A673 (cell line): ENCODE measurements at regions not wholly inside any gene's neighbourhood (a gene's known extent, or its start where the extent isn't known, plus 50 kb on each side); places are given as distances from the start of the nearest gene placed in this dataset.

Experiments used
- BruUV-seq: library from RNA; stranded (reverse); fragments of 400-500 nt; replicated peaks from 2 replicates; lab custom pipeline; 2021; lab: Mats Ljungman, UMichigan
- CTCF ChIA-PET: fragments of 300-600 bp; sonication (Branson Sonifier 250); formaldehyde crosslinking; loops from one replicate; lab custom pipeline; 2022; ENCODE audit warnings: antibody characterized with exemption; lab: Charles Lee
- POLR2A ChIA-PET: fragments of 300-600 bp; sonication (Branson Sonifier 250); formaldehyde crosslinking; loops from one replicate; lab custom pipeline; 2022; ENCODE audit warnings: antibody characterized with exemption; ENCODE audit not compliant: low non-redundant PET; lab: Charles Lee
- DNase-seq: peaks from one replicate; pipeline ENCODE4 v3.0.0-alpha.2; 2015; ENCODE audit warnings: low spot score
- H3K27ac ChIP-seq: fragments of 200-600 bp; sonication (generic); 2 replicates; pipeline ENCODE4 v1.5.1; 2016; ENCODE audit warnings: mixed run types, low read depth, mild to moderate bottlenecking, mixed read lengths, antibody characterized with exemption, low read length; ENCODE audit not compliant: poor library complexity, severe bottlenecking
- H3K27me3 ChIP-seq: fragments of 200-600 bp; sonication (generic); replicated peaks from 2 replicates; pipeline ENCODE4 v1.6.1; 2017; ENCODE audit warnings: mixed run types, low read depth, mild to moderate bottlenecking, mixed read lengths, antibody characterized with exemption, low read length; ENCODE audit not compliant: insufficient read depth, poor library complexity
- H3K36me3 ChIP-seq: fragments of 200-600 bp; sonication (generic); 2 replicates; pipeline ENCODE4 v1.6.1; 2016; ENCODE audit warnings: mixed run types, mild to moderate bottlenecking, mixed read lengths, antibody characterized with exemption, low read length; ENCODE audit not compliant: insufficient read depth, poor library complexity, severe bottlenecking
- H3K4me1 ChIP-seq: fragments of 200-600 bp; sonication (generic); 2 replicates; pipeline ENCODE4 v1.6.1; 2017; ENCODE audit warnings: mixed run types, mild to moderate bottlenecking, mixed read lengths, antibody characterized with exemption, low read length; ENCODE audit not compliant: insufficient read depth, poor library complexity, severe bottlenecking
- H3K4me3 ChIP-seq: fragments of 200-600 bp; sonication (generic); 2 replicates; pipeline ENCODE4 v1.5.1; 2016; ENCODE audit warnings: low read depth, mixed run types, mild to moderate bottlenecking, mixed read lengths, low read length; ENCODE audit not compliant: poor library complexity, severe bottlenecking
- H3K9me3 ChIP-seq: fragments of 200-600 bp; sonication (generic); 2 replicates; pipeline ENCODE4 v1.6.1; 2016; ENCODE audit warnings: mixed run types, low read depth, mild to moderate bottlenecking, mixed read lengths, antibody characterized with exemption, low read length; ENCODE audit not compliant: poor library complexity, severe bottlenecking
- EZH2 ChIP-seq: fragments of 200-600 bp; sonication (generic); IDR thresholded peaks from 2 replicates; pipeline ENCODE4 v1.6.1; 2017; ENCODE audit warnings: borderline replicate concordance, low read depth, mild to moderate bottlenecking, mixed read lengths, antibody characterized with exemption, low read length; ENCODE audit not compliant: poor library complexity, severe bottlenecking
- intact Hi-C: fragments of 100-400 bp; cut with micrococcal nuclease; formaldehyde crosslinking; loops from one replicate; pipeline ENCODE4 v1.10.0; 2022; ENCODE audit not compliant: unreplicated experiment
- TF ChIP-seq, protein P1 (sequence below): fragments of 300-800, 200-600 bp; sonication (generic); conservative IDR thresholded peaks from 2 replicates; pipeline ENCODE4 v1.5.1; 2017; ENCODE audit warnings: low read depth, mild to moderate bottlenecking, antibody characterized with exemption, low read length, moderate library complexity, mixed read lengths

DNA sequence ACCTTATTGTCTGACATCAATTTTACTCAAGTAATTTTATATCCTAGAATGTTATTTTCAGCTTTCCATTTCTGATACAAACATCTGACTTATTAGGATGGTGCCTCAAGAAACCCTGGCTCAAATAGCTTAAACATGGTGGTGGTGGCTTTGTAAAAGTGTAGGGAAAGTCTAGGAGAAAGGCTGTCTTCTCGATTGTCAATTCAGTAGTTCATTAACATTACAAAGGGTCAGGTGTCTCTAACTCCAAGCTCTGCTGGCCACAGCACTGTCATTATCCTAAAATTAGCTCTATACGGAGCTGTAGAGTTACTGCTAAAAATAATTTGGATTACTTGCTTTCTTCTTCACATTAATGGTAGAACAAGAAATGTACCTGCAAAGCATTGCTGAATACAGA, 1360.1 kb upstream of the CDH6 start:
- ChIA-PET CTCF (no interaction called here), POLR2A (interaction anchor here (0.6 kb wide), 1 partner anchor 153 kb away, joined by 19 read pairs; no protein-coding TSS in a partner anchor)
- DNase-seq: no peak
- TF ChIP-seq, protein P1, sequence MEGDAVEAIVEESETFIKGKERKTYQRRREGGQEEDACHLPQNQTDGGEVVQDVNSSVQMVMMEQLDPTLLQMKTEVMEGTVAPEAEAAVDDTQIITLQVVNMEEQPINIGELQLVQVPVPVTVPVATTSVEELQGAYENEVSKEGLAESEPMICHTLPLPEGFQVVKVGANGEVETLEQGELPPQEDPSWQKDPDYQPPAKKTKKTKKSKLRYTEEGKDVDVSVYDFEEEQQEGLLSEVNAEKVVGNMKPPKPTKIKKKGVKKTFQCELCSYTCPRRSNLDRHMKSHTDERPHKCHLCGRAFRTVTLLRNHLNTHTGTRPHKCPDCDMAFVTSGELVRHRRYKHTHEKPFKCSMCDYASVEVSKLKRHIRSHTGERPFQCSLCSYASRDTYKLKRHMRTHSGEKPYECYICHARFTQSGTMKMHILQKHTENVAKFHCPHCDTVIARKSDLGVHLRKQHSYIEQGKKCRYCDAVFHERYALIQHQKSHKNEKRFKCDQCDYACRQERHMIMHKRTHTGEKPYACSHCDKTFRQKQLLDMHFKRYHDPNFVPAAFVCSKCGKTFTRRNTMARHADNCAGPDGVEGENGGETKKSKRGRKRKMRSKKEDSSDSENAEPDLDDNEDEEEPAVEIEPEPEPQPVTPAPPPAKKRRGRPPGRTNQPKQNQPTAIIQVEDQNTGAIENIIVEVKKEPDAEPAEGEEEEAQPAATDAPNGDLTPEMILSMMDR: no peak
- no peak for TF ChIP-seq EZH2
- Histone ChIP-seq H3K27me3 (no peaks in the 10 kb centered on the region), H3K27ac (no peak overlapping the region), H3K9me3 (no peaks in the 10 kb centered on the region), H3K4me3 (no peak overlapping the region), H3K4me1 (no peaks in the 10 kb centered on the region), H3K36me3 (no peaks in the 10 kb centered on the region)
- intact Hi-C loops: no loop called here
- no TSS peak for BruUV-seq

DNA sequence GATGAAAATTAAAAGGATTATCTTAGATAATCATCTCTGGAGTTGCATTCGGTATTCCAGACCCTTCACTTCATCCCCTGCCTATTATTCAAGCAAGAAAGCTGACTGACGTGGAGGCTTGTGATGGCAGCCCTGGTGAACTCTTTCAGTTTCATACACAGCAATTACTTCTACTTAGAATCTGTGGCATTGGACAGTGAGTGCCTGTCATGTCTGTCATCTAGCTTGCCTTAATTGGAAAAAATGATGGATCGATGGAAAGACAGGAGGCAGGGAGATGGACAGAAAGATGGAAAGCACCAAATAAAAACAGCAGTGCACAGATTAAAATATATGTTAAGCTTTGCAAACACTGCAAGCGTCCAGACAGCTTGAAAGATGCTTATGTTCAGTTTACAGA, 1371.0 kb upstream of the CDH6 start:
- TF ChIP-seq, protein P1: no peak
- no peak for TF ChIP-seq EZH2
- POLR2A ChIA-PET: no interaction called here
- no peaks in the 10 kb centered on the region for H3K9me3 ChIP-seq
- no peak for DNase-seq
- intact Hi-C loops: no loop called here
- peak overlapping the region; percentile 7 for H3K4me3 ChIP-seq
- peak overlapping the region; percentile 11 for H3K27ac ChIP-seq
- H3K36me3 ChIP-seq: no peaks in the 10 kb centered on the region
- BruUV-seq: no TSS peak
- H3K27me3 ChIP-seq: no peaks in the 10 kb centered on the region
- CTCF ChIA-PET: interaction anchor here (0.6 kb wide), 1 partner anchor 129 kb away, joined by 4 read pairs; no protein-coding TSS in a partner anchor
- peaks cover 8% of the 10 kb centered on the region for H3K4me1 ChIP-seq

DNA sequence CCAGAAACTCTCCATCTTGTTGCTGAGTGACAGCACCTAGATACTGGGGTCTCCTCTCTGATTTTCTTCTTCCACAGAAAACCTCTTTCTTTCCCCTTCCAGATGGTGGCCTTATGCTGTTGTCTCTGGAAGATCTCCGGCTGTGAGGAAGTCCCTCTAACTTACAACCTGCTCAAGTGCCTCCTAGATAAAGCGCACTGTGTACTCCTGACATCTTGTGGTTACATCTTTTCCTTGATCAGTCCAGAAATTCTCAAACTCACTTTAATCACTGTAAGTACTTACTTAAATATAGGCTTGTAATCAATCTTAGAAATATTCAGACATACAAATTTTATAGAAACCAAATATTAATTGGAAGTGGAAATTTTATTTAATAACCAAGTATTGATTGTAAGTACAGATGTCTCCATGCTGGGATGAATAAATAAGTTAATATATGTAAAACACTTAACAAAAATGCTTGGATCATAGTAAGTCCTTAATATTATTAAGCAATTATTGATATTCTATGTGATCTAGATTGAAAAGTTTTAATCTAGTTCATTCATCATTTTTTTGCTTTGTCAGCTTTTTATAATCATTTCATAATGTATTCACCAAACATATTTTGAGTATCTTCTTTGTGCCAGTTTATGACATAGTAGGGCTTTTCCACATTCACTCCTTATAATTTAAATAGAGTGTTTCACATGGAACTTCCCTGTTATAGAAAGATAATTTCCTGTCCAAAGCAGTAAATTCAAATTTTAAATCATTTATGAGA, 1381.4 kb upstream of the CDH6 start:
- ChIA-PET POLR2A (no interaction called here), CTCF (no interaction called here)
- H3K27me3 ChIP-seq: no peaks in the 10 kb centered on the region
- H3K4me1 ChIP-seq: no peaks in the 10 kb centered on the region
- peak; percentile 51 for DNase-seq
- no peaks in the 10 kb centered on the region for H3K9me3 ChIP-seq
- intact Hi-C loops: loop anchor here (5.0 to 10.0 kb wide), 3 partner anchors 447 to 910 kb away; no protein-coding TSS in a partner anchor
- TF ChIP-seq EZH2: no peak
- TF ChIP-seq, protein P1: peak; percentile 42
- no peak overlapping the region for H3K4me3 ChIP-seq
- H3K27ac ChIP-seq: no peak overlapping the region
- no peaks in the 10 kb centered on the region for H3K36me3 ChIP-seq
- no TSS peak for BruUV-seq
